Caco-2 (cell line): ENCODE measurements at regions not wholly inside any gene's neighbourhood (a gene's known extent, or its start where the extent isn't known, plus 50 kb on each side); places are given as distances from the start of the nearest gene placed in this dataset.
"Not testable (repeated sequence)": the region's sequence is repeated elsewhere in the genome, so short reads cannot be mapped to it uniquely, and the experiment has no call there.

ENCODE experiments used
- BruUV-seq: library from RNA; stranded (reverse); fragments of 400-500 nt; replicated peaks from 2 replicates; lab custom pipeline; 2021; lab: Mats Ljungman, UMichigan
- CTCF ChIA-PET: fragments of 300-600 bp; sonication (Branson Sonifier 250); formaldehyde crosslinking; loops from one replicate; lab custom pipeline; 2022; ENCODE audit warnings: antibody characterized with exemption; lab: Charles Lee
- POLR2A ChIA-PET: fragments of 300-600 bp; sonication (Branson Sonifier 250); formaldehyde crosslinking; loops from one replicate; lab custom pipeline; 2022; ENCODE audit warnings: antibody characterized with exemption; lab: Charles Lee
- DNase-seq, 2 experiments: peaks; one replicate each; pipeline versions ENCODE4 v3.0.0 to v3.0.0-alpha.2; 2020 to 2022
- H3K27me3 ChIP-seq: replicated peaks from 2 replicates; pipeline ENCODE4 v1.6.0; 2011; ENCODE audit warnings: low read length; ENCODE audit not compliant: control insufficient read depth, insufficient read depth
- H3K36me3 ChIP-seq: 2 replicates; pipeline ENCODE4 v1.5.1; 2011; ENCODE audit warnings: low read length; ENCODE audit not compliant: control insufficient read depth, insufficient read depth
- H3K4me1 ChIP-seq: fragments of 250-450 bp; sonication (Bioruptor Pico); 2 replicates; pipeline ENCODE4 v1.5.1; 2020; ENCODE audit warnings: mild to moderate bottlenecking
- H3K4me3 ChIP-seq: 2 replicates; pipeline ENCODE4 v1.5.1; 2011; ENCODE audit warnings: low read depth, mild to moderate bottlenecking, control low read depth, low read length
- H3K9me3 ChIP-seq: fragments of 250-450 bp; sonication (Bioruptor Pico); 2 replicates; pipeline ENCODE4 v1.5.1; 2020; ENCODE audit warnings: mild to moderate bottlenecking, moderate library complexity
- H3K27ac Mint-ChIP-seq: one replicate; pipeline ENCODE4 v1.8.0; 2022; ENCODE audit warnings: mixed read lengths; ENCODE audit not compliant: unreplicated experiment
- H3K27me3 Mint-ChIP-seq: one replicate; pipeline ENCODE4 v1.8.0; 2022; ENCODE audit warnings: mixed read lengths; ENCODE audit not compliant: insufficient read depth, unreplicated experiment
- H3K36me3 Mint-ChIP-seq: one replicate; pipeline ENCODE4 v1.8.0; 2022; ENCODE audit warnings: mild to moderate bottlenecking, mixed read lengths; ENCODE audit not compliant: insufficient read depth, unreplicated experiment
- H3K4me1 Mint-ChIP-seq: one replicate; pipeline ENCODE4 v1.8.0; 2022; ENCODE audit warnings: low read depth, mixed read lengths; ENCODE audit not compliant: unreplicated experiment
- H3K4me3 Mint-ChIP-seq: one replicate; pipeline ENCODE4 v1.8.0; 2022; ENCODE audit warnings: mild to moderate bottlenecking, moderate library complexity, mixed read lengths; ENCODE audit not compliant: unreplicated experiment
- H3K9me3 Mint-ChIP-seq: one replicate; pipeline ENCODE4 v1.8.0; 2022; ENCODE audit warnings: mixed read lengths; ENCODE audit not compliant: unreplicated experiment
- CTCF ChIP-seq, 2 experiments: fragments of 200-600 bp in 1 of 2; IDR thresholded peaks; 1 replicate in 1 of 2; 2 replicates in 1 of 2; pipeline versions ENCODE4 v1.5.1 to v1.8.0; 2011 to 2022; ENCODE audit warnings: antibody characterized with exemption in 1 of 2, control low read depth in 1 of 2, inconsistent platforms in 1 of 2, low read depth in 1 of 2, low read length in 1 of 2, mild to moderate bottlenecking in 1 of 2, moderate library complexity in 1 of 2; ENCODE audit not compliant: insufficient read depth in 1 of 2, severe bottlenecking in 1 of 2, unreplicated experiment in 1 of 2
- intact Hi-C: fragments of 100-400 bp; cut with micrococcal nuclease; formaldehyde crosslinking; loops from one replicate; pipeline ENCODE4 v1.10.0; 2022; ENCODE audit not compliant: unreplicated experiment

- Histone ChIP-seq H3K27me3 (no peaks in the 10 kb centered on the region), H3K9me3 (no peaks in the 10 kb centered on the region), H3K4me3 (no peak overlapping the region), H3K36me3 (no peaks in the 10 kb centered on the region), H3K4me1 (no peaks in the 10 kb centered on the region)
- H3K4me3 Mint-ChIP-seq: no peak overlapping the region
- H3K9me3 Mint-ChIP-seq: no peaks in the 10 kb centered on the region
- no TSS peak for BruUV-seq
- no peaks in the 10 kb centered on the region for H3K36me3 Mint-ChIP-seq
- peaks cover 10% of the 10 kb centered on the region for H3K27me3 Mint-ChIP-seq
- no peaks in the 10 kb centered on the region for H3K4me1 Mint-ChIP-seq
- intact Hi-C loops: no loop called here
- ChIA-PET POLR2A (no interaction called here), CTCF (no interaction called here)
- no peak for DNase-seq
- no peak overlapping the region for H3K27ac Mint-ChIP-seq
- TF ChIP-seq CTCF (IDR thresholded peaks at IDR 0.05; ENCODE audit: insufficient read depth in 1 of 2, low read depth in 1 of 2, low read length in 1 of 2, severe bottlenecking in 1 of 2, unreplicated experiment in 1 of 2): no peak
These were observed 170.2 kb downstream of the BRD1 start for GRCh38 chr22:49657275-49657973.

DNA sequence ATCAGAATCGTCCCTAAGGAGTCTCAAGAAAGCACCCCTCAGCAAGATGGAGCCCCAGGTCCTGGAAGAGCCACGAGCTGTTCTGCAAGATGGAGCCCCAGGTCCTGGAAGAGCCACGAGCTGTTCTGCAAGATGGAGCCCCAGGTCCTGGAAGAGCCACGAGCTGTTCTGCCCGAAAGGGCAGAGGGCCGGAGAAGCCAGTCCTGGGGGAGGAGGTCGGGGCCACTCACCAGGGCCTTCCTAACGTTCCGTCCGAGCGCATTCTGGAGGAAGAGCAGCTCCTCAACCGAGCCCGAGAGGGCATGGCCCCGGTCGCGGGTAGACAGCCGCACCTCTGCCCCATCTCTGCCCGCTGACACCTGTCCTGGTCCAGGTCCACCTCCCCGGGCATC is 170.8 kb downstream of the BRD1 start:
- H3K36me3 Mint-ChIP-seq, H3K4me1 Mint-ChIP-seq, H3K27ac Mint-ChIP-seq, H3K27me3 ChIP-seq, H3K9me3 Mint-ChIP-seq, DNase-seq, BruUV-seq, H3K36me3 ChIP-seq, H3K4me3 Mint-ChIP-seq, H3K4me3 ChIP-seq, POLR2A ChIA-PET, H3K4me1 ChIP-seq, intact Hi-C loops, CTCF ChIA-PET, H3K9me3 ChIP-seq: not testable (repeated sequence)
- H3K27me3 Mint-ChIP-seq: peaks cover 13% of the 10 kb centered on the region

- DNase-seq: no peak
- Mint-ChIP-seq H3K9me3 (no peaks in the 10 kb centered on the region), H3K36me3 (no peaks in the 10 kb centered on the region), H3K4me3 (no peak overlapping the region), H3K27me3 (peaks cover 16% of the 10 kb centered on the region), H3K27ac (no peak overlapping the region), H3K4me1 (no peaks in the 10 kb centered on the region)
- BruUV-seq: no TSS peak
- Histone ChIP-seq H3K4me1 (no peaks in the 10 kb centered on the region), H3K9me3 (no peaks in the 10 kb centered on the region), H3K4me3 (no peak overlapping the region), H3K27me3 (no peaks in the 10 kb centered on the region), H3K36me3 (no peaks in the 10 kb centered on the region)
- intact Hi-C loops: no loop called here
- TF ChIP-seq CTCF (IDR thresholded peaks at IDR 0.05; ENCODE audit: insufficient read depth in 1 of 2, low read depth in 1 of 2, low read length in 1 of 2, severe bottlenecking in 1 of 2, unreplicated experiment in 1 of 2): no peak
- CTCF ChIA-PET: no interaction called here
- POLR2A ChIA-PET: no interaction called here
These were observed 171.3 kb downstream of the BRD1 start for GRCh38 chr22:49656291-49656851.
